ENCODE measurements at regions not wholly inside any gene's neighbourhood (a gene's known extent, or its start where the extent isn't known, plus 50 kb on each side); places are given as distances from the start of the nearest gene placed in this dataset.
"Not testable (repeated sequence)": the region's sequence is repeated elsewhere in the genome, so short reads cannot be mapped to it uniquely, and the experiment has no call there.

DNA sequence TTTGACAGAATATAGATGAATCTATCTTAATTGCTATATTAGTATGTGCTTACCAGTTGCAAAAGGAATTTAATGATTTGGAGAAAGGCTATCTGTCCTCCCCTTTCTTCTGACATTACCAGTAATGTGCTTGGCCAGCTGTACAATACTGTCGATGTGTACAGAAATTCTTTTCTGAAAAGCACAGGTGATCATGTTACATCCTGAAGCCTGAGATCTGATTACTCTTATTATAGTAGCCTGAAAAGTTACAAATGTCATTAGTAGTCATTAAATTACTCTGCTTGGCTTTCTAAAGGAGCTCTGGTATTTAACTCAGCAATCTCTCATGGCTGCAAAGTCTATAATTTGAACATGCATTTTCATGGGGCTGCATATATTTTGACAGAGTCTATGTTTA is 209.8 kb downstream of the PTPRC start:
- no peaks in the 10 kb centered on the region for H3K4me1 Mint-ChIP-seq
- H3K27me3 Mint-ChIP-seq: no peaks in the 10 kb centered on the region
- H3K27ac Mint-ChIP-seq: no peak overlapping the region
- no peaks in the 10 kb centered on the region for H3K36me3 Mint-ChIP-seq
- H3K4me3 Mint-ChIP-seq: no peak overlapping the region
- H3K9me3 Mint-ChIP-seq: no peaks in the 10 kb centered on the region

DNA sequence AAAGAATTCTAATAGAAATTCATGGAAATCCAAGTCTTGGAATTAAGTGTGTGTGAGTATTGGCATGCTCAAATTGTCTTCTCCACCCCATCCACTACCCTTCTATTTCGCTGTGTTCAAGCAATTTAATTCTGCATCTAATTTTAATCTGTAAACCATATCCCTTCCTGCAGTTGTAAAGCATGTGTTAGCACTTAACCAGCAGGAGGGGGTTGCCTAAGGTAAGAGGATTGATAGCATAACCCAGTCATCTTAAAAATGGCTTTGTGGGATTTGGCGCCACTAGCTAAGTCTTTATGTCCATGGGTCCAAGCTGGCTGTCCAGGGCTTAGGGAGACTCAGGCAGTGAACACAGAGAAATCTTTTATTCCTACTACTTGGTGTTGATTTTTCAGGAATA is 210.3 kb downstream of the PTPRC start:
- no peak overlapping the region for H3K27ac Mint-ChIP-seq
- H3K9me3 Mint-ChIP-seq: no peaks in the 10 kb centered on the region
- no peaks in the 10 kb centered on the region for H3K36me3 Mint-ChIP-seq
- no peaks in the 10 kb centered on the region for H3K27me3 Mint-ChIP-seq
- H3K4me3 Mint-ChIP-seq: no peak overlapping the region
- no peaks in the 10 kb centered on the region for H3K4me1 Mint-ChIP-seq

DNA sequence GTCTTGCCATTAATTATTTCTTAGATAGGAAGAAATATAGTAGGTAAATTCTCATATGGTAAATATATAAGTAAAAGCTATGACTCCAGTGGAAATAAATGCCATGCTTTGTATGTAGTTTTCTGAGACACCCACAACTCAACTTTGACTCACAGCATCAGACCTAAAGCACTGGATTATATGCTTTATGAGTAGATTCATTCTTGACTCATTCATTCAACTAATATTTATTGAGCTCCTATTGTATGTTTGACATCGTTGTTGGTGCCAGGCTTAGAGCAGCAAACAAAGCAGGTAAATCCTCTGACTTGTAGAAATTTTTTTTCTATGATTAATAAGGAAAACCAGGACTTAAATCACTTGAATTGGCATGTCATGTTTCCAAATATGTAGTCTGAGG is 211.4 kb downstream of the PTPRC start:
- H3K36me3 Mint-ChIP-seq: peaks cover 3% of the 10 kb centered on the region
- H3K27me3 Mint-ChIP-seq: no peaks in the 10 kb centered on the region
- no peaks in the 10 kb centered on the region for H3K4me1 Mint-ChIP-seq
- no peak overlapping the region for H3K27ac Mint-ChIP-seq
- no peaks in the 10 kb centered on the region for H3K9me3 Mint-ChIP-seq
- H3K4me3 Mint-ChIP-seq: no peak overlapping the region

DNA sequence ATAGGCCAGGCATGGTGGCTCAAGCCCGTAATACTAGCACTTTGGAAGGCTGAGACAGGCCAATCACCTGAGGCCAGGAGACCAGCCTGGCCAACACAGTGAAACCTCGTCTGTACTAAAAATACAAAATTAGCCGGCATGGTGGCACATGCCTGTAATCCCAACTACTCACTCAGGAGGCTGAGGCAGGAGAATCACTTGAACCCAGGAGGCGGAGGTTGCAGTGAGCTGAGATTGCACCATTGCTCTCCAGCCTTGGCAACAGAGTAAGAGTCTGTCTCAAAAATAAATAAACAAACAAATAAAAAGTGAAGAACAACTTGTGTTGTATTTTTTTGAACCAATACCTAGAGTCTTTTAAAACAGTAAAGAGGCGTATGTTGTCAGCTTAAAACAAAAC is 212.1 kb downstream of the PTPRC start:
- H3K27ac Mint-ChIP-seq, H3K4me1 Mint-ChIP-seq, H3K9me3 Mint-ChIP-seq, H3K36me3 Mint-ChIP-seq, H3K27me3 Mint-ChIP-seq: not testable (repeated sequence)
- H3K4me3 Mint-ChIP-seq: peak overlapping the region in 1 of 4 donors; percentile 57

DNA sequence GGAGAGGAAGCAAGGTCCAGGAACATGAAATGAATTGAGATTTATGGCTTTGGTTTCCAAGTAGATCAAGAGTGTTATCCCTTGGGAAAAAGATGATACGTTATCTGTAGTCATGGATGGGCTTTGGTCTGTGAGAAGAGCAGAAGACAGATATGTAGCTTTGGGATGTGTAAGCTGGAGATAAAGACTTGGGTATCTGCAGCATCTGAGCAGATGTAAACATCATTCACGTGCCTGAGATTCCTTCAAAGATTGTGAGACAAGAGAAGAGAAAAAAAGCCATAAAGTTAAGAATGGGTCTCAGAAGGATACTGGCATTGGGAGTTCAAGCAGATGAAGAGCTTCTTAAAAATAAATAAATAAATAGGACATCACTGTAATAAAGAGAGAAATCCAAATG is 217.8 kb downstream of the PTPRC start:
- Mint-ChIP-seq H3K4me3 (no peak overlapping the region), H3K9me3 (no peaks in the 10 kb centered on the region), H3K27me3 (no peaks in the 10 kb centered on the region), H3K4me1 (peaks cover 0 to 2% (median 0%) of the 10 kb centered on the region in 3 donors), H3K36me3 (peaks cover 3% of the 10 kb centered on the region), H3K27ac (no peak overlapping the region)

DNA sequence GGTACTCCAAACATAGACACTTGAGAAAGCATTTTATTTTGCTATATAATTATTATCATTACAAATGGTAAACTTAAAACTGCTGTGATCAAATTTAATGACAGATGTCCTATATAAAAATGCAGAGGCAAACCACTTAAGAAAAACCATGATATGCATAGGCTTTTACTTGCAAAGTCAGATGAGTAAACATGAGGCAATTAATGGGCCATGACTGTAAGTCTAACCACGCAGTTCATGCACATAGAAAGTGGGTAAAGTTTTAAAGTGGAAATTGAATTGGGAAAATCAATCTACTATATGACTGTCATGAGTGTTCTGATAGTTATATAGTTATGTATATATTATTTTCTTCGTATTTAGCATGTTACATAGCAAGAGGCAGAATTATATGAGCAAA is 219.2 kb downstream of the PTPRC start:
- Mint-ChIP-seq H3K4me3 (no peak overlapping the region), H3K36me3 (peaks cover 3% of the 10 kb centered on the region), H3K27ac (no peak overlapping the region), H3K9me3 (no peaks in the 10 kb centered on the region), H3K27me3 (no peaks in the 10 kb centered on the region), H3K4me1 (peaks cover 0 to 2% (median 0%) of the 10 kb centered on the region in 3 donors)

DNA sequence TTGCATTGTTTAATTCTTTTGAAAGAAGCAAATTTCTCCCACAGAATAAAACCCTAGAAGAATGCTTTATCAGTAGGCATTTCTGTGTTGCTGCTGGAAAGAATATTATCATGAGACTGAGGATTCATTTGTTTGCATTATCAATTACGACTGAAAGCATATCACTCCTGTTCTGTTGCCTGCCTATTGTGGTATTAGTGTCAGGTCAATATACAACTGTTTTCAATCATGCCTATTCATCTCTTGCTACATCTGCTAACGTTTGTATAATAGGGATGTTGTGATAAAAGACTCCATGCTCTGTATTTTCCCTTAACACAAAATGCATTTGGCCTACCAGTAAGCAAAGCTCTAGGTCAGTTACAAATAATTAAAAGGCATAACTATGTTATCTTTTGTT is 221.5 kb downstream of the PTPRC start:
- Mint-ChIP-seq H3K27me3 (no peaks in the 10 kb centered on the region), H3K4me1 (peaks cover 0 to 2% (median 0%) of the 10 kb centered on the region in 3 donors), H3K9me3 (no peaks in the 10 kb centered on the region), H3K27ac (no peak overlapping the region), H3K36me3 (no peaks in the 10 kb centered on the region), H3K4me3 (no peak overlapping the region)

DNA sequence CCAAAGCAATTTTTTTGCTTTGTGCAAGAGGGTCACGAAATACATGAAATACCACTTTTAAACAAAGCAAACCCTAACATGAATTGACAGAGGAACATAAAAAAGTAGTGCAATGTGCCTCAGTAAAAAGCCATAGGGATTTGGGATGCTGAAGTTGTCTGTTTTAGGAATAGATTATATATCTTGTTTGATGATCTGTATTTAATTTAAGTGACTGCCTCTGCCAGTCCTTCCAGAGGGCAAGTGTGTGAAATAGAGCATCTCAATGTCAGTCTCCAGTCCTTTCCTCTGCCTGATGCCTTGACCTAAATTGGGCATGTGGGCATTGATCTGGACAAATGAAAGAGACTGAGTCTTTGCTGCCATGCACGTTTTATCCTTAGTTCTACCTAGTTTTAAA is 222.8 kb downstream of the PTPRC start:
- H3K4me3 Mint-ChIP-seq: no peak overlapping the region
- H3K9me3 Mint-ChIP-seq: no peaks in the 10 kb centered on the region
- no peak overlapping the region for H3K27ac Mint-ChIP-seq
- no peaks in the 10 kb centered on the region for H3K36me3 Mint-ChIP-seq
- H3K27me3 Mint-ChIP-seq: no peaks in the 10 kb centered on the region
- H3K4me1 Mint-ChIP-seq: peaks cover 0 to 2% (median 0%) of the 10 kb centered on the region in 3 donors

DNA sequence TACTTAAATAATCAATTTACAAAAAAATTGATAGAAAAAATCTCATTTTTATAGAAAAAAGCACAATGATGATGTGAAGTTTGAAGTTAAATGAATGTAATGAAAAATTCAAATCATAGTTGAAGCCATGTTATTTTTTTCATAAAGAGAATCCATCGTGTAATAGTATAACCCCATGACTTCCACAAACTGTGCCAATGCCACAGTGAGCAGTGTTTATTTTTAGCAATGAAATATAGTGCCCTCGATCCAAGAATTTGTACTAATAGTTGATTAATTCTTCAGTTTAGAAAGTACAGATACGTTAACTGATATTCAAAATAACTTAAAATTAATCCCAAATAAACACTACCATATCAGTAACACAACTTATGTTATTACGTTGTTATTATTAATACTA is 225.9 kb downstream of the PTPRC start:
- no peaks in the 10 kb centered on the region for H3K27me3 Mint-ChIP-seq

DNA sequence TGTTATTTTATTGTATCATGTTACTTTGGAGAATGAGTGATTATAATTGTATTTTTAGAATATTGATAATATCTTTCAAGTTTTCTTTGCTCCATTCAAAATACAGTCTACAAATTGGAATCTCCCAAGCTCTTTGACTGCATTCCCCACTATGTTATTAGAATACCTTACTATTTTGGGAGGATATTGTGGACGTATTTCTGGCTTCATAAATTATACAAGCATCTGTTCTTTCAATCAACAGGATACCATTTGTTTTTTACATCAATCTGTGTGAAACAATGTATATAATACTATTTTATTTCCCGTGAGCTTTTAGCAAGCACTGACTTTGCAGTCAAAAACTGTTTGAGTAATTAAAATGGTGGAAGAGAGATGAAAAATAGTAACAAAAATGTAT is 226.5 kb downstream of the PTPRC start:
- Mint-ChIP-seq H3K36me3 (no peaks in the 10 kb centered on the region), H3K9me3 (no peaks in the 10 kb centered on the region), H3K4me3 (no peak overlapping the region), H3K4me1 (no peaks in the 10 kb centered on the region), H3K27me3 (no peaks in the 10 kb centered on the region), H3K27ac (no peak overlapping the region)

More for the DNA sequence above, 225.9 kb downstream of the PTPRC start:
- Mint-ChIP-seq H3K27ac (no peak overlapping the region), H3K4me3 (no peak overlapping the region), H3K4me1 (no peaks in the 10 kb centered on the region), H3K9me3 (no peaks in the 10 kb centered on the region), H3K36me3 (no peaks in the 10 kb centered on the region)

DNA sequence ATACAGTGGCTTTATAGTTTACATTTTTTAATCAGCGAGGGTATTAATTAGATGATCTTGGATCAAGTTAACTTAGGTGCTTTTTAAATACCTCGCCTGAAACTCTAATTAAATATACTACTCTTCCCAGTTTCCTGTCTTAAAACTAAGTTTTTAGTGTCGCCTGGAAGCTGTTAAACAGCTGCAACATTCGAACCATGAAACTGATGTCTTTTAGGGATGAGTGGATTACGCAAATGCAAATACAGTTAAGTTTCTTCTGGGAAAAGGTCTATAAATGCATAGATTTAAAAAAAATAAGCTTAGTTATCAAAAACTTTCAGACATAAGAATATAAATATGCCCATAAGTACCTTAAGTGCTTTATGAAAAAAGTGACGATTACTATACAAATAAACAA is 228.3 kb downstream of the PTPRC start:
- H3K27ac Mint-ChIP-seq: no peak overlapping the region
- no peaks in the 10 kb centered on the region for H3K9me3 Mint-ChIP-seq
- no peak overlapping the region for H3K4me3 Mint-ChIP-seq
- H3K36me3 Mint-ChIP-seq: no peaks in the 10 kb centered on the region
- H3K4me1 Mint-ChIP-seq: no peaks in the 10 kb centered on the region
- H3K27me3 Mint-ChIP-seq: no peaks in the 10 kb centered on the region

DNA sequence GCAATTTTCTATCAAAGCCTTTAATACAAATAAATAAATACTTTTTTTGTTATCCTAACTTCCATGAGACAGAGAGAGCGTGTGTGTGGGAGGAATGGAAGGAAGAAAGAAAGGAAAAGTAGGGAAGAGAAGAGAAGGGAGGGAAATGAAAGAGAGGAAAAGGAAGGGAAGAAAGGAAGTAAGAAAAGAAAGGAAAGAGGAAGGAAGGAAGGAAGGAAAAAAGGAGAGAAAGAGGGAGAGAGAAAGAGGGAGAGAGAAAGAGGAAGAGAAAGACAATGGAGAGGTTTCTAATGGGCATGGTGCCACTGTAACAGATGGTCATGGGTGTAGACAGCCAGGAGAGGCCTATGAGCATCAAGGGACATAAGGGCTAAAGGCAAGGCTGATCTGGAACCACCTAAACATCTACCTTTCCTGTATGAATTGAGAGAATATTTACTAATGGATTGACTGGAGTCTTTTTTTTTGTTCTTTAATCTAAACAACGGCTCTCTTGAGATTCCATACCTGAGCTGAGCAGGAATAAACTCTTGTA is 234.9 kb downstream of the PTPRC start:
- H3K4me3 Mint-ChIP-seq: no peak overlapping the region
- peaks cover 0 to 7% (median 7%) of the 10 kb centered on the region in 3 donors for H3K9me3 Mint-ChIP-seq
- H3K4me1 Mint-ChIP-seq: no peaks in the 10 kb centered on the region
- no peaks in the 10 kb centered on the region for H3K27me3 Mint-ChIP-seq
- H3K27ac Mint-ChIP-seq: no peak overlapping the region
- H3K36me3 Mint-ChIP-seq: no peaks in the 10 kb centered on the region

DNA sequence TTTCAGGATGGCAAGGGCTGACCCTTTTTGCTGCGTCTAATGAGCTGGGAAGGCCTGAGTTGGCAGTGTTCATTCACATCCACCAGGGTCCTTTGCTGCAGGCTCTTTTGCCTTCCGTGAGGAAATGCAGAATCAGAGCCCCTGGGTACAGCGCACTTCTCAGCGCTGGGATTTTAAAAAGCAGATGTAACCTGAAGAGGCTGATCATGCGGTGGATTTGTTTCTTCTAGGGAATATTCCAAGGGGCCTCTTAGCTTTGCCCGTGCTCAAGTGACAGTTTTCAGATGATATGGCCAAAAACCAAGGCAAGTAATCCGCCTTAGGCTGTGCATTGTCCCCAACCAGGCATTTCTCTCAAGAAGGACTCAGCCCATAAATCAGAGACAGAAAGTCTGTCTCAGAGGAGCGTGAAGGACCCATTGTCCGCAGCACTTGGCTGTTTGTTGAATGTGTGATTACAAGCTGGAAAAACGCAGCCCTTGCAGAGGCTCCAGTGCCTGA is 237.6 kb downstream of the PTPRC start:
- H3K36me3 Mint-ChIP-seq: no peaks in the 10 kb centered on the region
- no peak overlapping the region for H3K4me3 Mint-ChIP-seq
- no peaks in the 10 kb centered on the region for H3K27me3 Mint-ChIP-seq
- no peaks in the 10 kb centered on the region for H3K4me1 Mint-ChIP-seq
- H3K27ac Mint-ChIP-seq: no peak overlapping the region
- H3K9me3 Mint-ChIP-seq: peaks cover 0 to 8% (median 7%) of the 10 kb centered on the region in 3 donors

DNA sequence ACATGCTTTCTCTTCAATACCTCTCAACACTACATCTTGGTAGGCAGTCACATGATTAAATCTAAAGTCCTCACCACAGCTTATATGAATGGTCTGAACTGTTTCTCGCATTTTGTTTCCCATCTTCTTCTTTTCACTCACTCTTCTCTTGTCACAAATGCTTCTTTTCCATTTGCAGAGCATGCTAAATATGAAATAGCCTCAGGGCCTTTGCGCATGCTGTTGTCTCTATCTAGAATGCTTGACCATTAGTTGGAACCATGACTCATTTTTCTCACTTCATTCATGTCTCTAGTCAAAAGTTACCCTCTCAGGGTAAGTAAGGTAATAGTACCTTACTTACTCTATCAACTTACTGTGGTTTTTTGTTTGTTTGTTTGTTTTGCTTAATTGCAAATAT is 239.7 kb downstream of the PTPRC start:
- Mint-ChIP-seq H3K4me1 (no peaks in the 10 kb centered on the region), H3K36me3 (no peaks in the 10 kb centered on the region), H3K9me3 (peaks cover 0 to 8% (median 7%) of the 10 kb centered on the region in 3 donors), H3K4me3 (no peak overlapping the region), H3K27ac (no peak overlapping the region), H3K27me3 (no peaks in the 10 kb centered on the region)

DNA sequence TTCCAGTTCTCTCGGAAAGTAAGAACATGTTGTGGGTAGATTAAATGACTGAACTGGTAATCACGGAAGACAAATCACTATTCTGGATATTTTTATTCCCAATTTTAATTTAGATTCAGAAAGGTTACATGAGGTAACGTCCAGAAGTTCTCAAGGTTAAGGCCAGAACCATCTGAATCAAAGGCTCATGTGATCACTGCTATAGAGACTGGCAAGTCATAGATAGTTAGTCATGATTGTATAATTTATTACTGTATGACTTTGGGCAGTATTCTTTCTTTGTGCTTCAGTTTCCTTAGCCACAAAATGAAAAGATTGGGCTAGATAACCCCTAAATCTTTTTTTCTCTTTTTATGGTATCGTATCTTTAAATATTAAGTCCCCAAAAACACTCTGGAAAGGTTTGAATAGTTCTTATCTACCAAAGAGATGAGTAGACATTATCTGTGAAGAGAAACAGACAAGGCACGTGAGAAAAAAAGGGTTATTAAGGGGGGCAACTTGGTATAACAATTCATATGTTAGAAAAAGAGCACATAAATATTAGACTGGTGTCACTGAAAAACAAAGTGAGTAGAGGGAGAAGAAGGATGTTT is 241.0 kb downstream of the PTPRC start:
- H3K4me1 Mint-ChIP-seq: no peaks in the 10 kb centered on the region
- H3K36me3 Mint-ChIP-seq: no peaks in the 10 kb centered on the region
- H3K27me3 Mint-ChIP-seq: no peaks in the 10 kb centered on the region
- H3K27ac Mint-ChIP-seq: no peak overlapping the region
- H3K9me3 Mint-ChIP-seq: peaks cover 0 to 8% (median 7%) of the 10 kb centered on the region in 3 donors
- no peak overlapping the region for H3K4me3 Mint-ChIP-seq

DNA sequence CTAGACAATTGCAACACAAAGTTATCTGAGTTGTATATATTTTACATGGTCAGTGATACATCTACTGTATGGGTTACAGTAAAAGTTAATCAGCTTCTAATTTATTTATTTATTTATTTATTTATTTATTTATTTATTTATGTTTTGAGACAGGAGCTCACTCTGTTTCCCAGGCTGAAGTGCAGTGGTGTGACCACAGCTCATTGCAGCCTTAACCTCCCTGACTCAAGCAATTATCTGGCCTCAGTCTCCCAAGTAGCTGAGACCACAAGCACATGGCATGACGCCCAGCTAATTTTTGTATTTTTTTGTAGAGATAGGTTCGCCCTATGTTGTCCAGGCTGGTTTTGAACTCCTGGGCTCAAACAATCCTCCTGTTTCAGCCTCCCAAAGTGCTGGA is 241.6 kb downstream of the PTPRC start:
- Mint-ChIP-seq H3K4me1 (no peaks in the 10 kb centered on the region), H3K36me3 (no peaks in the 10 kb centered on the region), H3K4me3 (no peak overlapping the region), H3K9me3 (peaks cover 0 to 8% (median 7%) of the 10 kb centered on the region in 3 donors), H3K27ac (no peak overlapping the region), H3K27me3 (no peaks in the 10 kb centered on the region)

All from IgD-negative memory B cell (primary cell).